Loucy (cell line): ENCODE measurements at regions not wholly inside any gene's neighbourhood (a gene's known extent, or its start where the extent isn't known, plus 50 kb on each side); places are given as distances from the start of the nearest gene placed in this dataset.

Experiments
- CTCF ChIP-seq: fragments of 200-600 bp; sonication (generic); conservative IDR thresholded peaks from 2 replicates; pipeline ENCODE4 v1.5.1; 2014; ENCODE audit warnings: mild to moderate bottlenecking, antibody characterized with exemption, low read length
- EZH2phosphoT487 ChIP-seq: fragments of 200-600 bp; IDR thresholded peaks from 2 replicates; pipeline ENCODE4 v1.6.1; 2018; ENCODE audit warnings: antibody characterized with exemption, mild to moderate bottlenecking, moderate library complexity, borderline replicate concordance

DNA sequence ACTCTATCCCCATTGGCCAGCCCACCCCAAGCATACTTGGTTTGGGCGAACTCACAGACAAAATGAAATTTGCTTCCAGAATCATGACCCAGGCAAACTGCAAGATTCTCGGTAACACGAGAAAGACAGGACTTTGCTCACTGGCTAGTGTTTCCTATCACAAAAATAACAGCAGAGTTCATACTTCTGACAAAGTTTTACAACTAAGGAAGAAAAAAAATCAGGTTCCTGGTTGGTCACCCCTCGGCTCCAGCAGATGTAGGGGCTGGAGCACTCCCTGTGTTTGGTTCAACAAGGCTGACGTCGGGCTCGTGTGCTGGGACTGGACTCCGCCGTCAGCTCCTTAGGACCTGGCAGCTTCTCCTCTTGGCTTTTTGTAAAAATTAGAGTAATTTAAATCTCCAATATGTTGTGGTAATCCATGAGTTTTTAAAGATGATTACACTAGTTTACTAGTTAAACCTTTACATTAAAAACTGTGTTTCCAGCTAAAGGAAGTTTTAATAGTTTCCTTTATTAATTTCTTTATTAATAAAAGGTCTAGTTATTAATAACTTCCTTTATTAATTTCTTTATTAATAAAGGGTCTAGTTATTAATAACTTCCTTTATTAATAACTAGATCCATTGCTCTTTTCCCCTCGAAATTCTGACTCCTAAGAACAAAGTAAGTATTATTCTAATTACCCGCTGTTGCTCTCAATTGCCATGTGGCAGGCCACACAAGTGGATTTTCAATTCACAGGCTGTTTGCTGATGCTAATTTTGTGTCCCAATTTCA, 115.6 kb upstream of the RNF32 start:
- TF ChIP-seq CTCF (no peak), EZH2phosphoT487 (no peak)
